ENCODE measurements at regions not wholly inside any gene's neighbourhood (a gene's known extent, or its start where the extent isn't known, plus 50 kb on each side); places are given as distances from the start of the nearest gene placed in this dataset.

DNA sequence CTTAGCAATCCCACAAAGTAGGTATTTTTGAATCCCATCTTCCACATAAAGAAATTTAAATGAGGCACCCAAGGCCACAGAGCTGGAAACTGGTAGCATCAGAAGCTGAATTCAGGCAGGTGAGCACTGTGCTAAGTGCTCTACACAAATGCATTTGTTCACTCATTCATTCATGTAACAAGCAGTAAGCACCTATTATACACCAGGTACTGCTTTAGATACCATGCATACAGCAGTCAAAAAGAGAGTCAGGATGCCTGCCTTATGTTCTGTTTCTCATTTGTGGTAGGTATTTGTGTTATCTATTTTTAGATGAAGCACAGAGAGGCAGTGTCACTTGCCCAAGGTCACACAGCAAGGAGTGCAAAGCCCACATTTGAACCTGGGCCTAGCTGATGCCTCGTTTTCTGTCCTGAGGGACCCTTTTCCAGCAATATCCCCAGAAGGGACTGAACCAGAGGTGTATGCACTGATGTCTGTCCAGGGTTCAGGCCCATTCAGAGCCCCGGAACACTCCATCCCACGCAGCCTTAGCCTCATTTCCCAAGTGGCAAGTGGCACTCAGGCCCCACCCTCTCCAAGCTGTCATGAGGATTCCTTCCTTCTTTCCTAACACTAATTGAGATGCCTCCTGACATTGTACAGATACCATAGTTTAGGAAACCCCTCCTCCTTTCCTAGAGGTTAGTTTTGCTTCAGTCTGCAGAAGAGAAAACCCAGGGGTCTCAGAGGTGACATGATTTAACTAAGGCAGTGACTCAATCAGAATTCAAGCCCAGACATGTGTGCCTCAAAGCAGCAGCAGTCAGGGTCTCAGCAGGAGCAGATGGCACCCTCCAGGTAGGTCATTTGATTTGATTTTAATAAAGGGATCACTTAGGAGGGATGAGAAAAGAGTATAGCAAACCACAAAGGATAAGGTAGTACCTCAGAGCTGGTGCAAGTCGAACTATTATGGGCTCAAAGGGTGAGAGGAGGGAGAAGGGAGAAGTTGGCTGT is 61.2 kb upstream of the SIRPA start:
- CTCF ChIA-PET: no interaction called here
- no peak overlapping the region for H3K27ac Mint-ChIP-seq
- H3K4me3 Mint-ChIP-seq: no peak overlapping the region

DNA sequence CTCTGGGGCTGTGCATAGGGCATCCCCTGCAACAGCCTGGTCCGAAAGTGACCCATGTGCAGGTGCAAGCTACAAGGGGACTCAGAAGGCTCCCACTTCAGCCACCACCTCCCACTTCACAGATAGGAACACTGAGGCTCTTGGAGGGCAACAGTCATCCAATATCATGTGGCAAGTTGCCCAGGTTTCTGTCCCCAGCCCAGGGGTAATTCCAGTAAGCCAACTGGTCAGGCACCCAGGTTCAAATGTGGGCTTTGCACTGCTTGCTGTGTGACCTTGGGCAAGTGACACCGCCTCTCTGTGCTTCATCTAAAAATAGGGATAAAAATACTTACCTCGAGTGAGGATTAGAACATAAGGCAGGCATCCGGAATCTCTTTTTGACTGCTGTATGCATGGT is 62.0 kb upstream of the SIRPA start:
- TF ChIP-seq, protein P1, sequence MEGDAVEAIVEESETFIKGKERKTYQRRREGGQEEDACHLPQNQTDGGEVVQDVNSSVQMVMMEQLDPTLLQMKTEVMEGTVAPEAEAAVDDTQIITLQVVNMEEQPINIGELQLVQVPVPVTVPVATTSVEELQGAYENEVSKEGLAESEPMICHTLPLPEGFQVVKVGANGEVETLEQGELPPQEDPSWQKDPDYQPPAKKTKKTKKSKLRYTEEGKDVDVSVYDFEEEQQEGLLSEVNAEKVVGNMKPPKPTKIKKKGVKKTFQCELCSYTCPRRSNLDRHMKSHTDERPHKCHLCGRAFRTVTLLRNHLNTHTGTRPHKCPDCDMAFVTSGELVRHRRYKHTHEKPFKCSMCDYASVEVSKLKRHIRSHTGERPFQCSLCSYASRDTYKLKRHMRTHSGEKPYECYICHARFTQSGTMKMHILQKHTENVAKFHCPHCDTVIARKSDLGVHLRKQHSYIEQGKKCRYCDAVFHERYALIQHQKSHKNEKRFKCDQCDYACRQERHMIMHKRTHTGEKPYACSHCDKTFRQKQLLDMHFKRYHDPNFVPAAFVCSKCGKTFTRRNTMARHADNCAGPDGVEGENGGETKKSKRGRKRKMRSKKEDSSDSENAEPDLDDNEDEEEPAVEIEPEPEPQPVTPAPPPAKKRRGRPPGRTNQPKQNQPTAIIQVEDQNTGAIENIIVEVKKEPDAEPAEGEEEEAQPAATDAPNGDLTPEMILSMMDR (IDR thresholded peaks at IDR 0.05): no peak
- Mint-ChIP-seq H3K27me3 (peaks cover 4% of the 10 kb centered on the region), H3K4me1 (ENCODE audit: low read depth) (no peaks in the 10 kb centered on the region), H3K4me3 (no peak overlapping the region), H3K36me3 (ENCODE audit: low read depth) (no peaks in the 10 kb centered on the region), H3K9me3 (no peaks in the 10 kb centered on the region), H3K27ac (no peak overlapping the region)
- CTCF ChIA-PET: no interaction called here
- POLR2A ChIA-PET: no interaction called here
- DNase-seq (no peak), ATAC-seq (no peak)
- intact Hi-C loops (cut with micrococcal nuclease): no loop called here

More for the DNA sequence above, 61.2 kb upstream of the SIRPA start:
- intact Hi-C loops (cut with micrococcal nuclease): no loop called here
- no peak for ATAC-seq
- Mint-ChIP-seq H3K36me3 (ENCODE audit: low read depth) (no peaks in the 10 kb centered on the region), H3K27me3 (peaks cover 4% of the 10 kb centered on the region), H3K9me3 (no peaks in the 10 kb centered on the region), H3K4me1 (ENCODE audit: low read depth) (no peaks in the 10 kb centered on the region)
- DNase-seq: no peak
- TF ChIP-seq, protein P1 (IDR thresholded peaks at IDR 0.05): no peak
- POLR2A ChIA-PET: no interaction called here

DNA sequence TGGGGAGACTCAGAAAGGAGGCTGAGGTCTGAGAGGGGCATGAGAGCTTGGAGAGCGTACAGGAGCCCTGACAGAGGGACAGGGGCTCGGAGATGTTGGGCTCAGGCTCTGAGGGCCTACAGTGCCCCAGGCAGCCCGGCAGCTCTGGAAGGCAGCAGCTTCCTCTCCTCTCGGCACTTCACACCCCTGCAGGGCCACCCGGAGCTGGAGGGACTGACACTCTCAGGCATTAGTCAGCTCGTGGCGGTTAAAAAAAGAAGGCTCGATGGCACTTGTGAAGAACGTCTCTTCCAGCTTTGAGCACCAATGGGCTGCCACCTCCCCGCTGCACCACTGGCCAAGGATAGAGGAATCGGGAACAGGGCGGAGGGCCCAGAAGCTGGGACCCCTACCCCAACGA is 62.6 kb upstream of the SIRPA start:
- CTCF ChIA-PET: no interaction called here
- H3K27ac Mint-ChIP-seq: no peak overlapping the region
- intact Hi-C loops (cut with micrococcal nuclease): no loop called here
- DNase-seq: no peak
- no peaks in the 10 kb centered on the region for H3K36me3 Mint-ChIP-seq (ENCODE audit: low read depth)
- POLR2A ChIA-PET: no interaction called here
- TF ChIP-seq, protein P1 (IDR thresholded peaks at IDR 0.05): no peak
- H3K4me1 Mint-ChIP-seq (ENCODE audit: low read depth): no peaks in the 10 kb centered on the region
- no peaks in the 10 kb centered on the region for H3K9me3 Mint-ChIP-seq
- no peak overlapping the region for H3K4me3 Mint-ChIP-seq
- H3K27me3 Mint-ChIP-seq: peaks cover 4% of the 10 kb centered on the region
- no peak for ATAC-seq

DNA sequence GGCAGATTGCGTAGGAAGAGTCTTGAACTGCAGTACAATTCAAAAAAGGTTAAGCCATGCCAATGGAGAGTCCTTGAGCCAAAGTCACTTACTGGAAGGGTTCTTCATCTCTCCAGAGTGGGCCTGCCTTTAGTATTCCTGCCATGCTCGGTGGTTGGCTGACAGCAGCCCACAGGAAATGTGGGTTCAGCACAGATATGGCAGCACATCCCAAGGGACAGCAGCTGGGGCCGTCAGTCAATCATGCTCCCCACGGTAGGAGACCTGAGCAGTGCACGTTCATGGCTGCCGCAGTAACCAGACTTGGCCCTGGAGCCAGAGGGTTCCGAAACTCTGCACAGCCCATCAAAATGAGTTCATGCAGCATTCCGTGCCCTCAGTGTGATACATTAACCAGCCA is 63.6 kb upstream of the SIRPA start:
- POLR2A ChIA-PET: no interaction called here
- intact Hi-C loops (cut with micrococcal nuclease): no loop called here
- H3K4me1 Mint-ChIP-seq (ENCODE audit: low read depth): no peaks in the 10 kb centered on the region
- TF ChIP-seq, protein P1 (IDR thresholded peaks at IDR 0.05): no peak
- DNase-seq (no peak), ATAC-seq (no peak)
- CTCF ChIA-PET: no interaction called here
- H3K36me3 Mint-ChIP-seq (ENCODE audit: low read depth): no peaks in the 10 kb centered on the region
- H3K4me3 Mint-ChIP-seq: no peak overlapping the region
- no peaks in the 10 kb centered on the region for H3K9me3 Mint-ChIP-seq
- H3K27me3 Mint-ChIP-seq: peaks cover 5% of the 10 kb centered on the region
- no peak overlapping the region for H3K27ac Mint-ChIP-seq

DNA sequence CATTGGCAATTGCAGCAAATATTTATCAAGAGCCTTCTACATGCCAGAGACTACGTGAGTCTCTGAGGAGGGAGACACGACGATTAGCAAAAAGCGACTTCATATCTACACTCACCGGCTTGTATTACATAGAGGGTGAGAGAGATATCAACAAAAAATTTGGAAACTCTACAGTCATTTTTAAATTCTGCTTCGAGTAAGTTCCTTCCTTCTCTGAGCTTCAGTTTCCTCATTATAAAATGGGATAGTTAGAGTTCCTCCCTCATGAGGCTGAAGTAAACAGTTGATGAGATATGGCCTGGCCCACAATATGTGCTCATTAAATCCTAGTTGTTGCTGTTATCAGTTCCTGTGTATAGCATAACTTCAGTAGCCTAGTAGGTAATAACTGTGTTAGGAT is 64.1 kb upstream of the SIRPA start:
- ChIA-PET POLR2A (no interaction called here), CTCF (no interaction called here)
- ATAC-seq: no peak
- Mint-ChIP-seq H3K9me3 (no peaks in the 10 kb centered on the region), H3K4me3 (no peak overlapping the region), H3K27me3 (peaks cover 5% of the 10 kb centered on the region), H3K27ac (no peak overlapping the region), H3K36me3 (ENCODE audit: low read depth) (no peaks in the 10 kb centered on the region), H3K4me1 (ENCODE audit: low read depth) (no peaks in the 10 kb centered on the region)
- DNase-seq: no peak
- intact Hi-C loops (cut with micrococcal nuclease): no loop called here
- TF ChIP-seq, protein P1 (IDR thresholded peaks at IDR 0.05): no peak

Measured in activated CD8-positive, alpha-beta T cell treated with anti-CD3 and anti-CD28 coated beads for 36 hours (primary cell).